GM12801 (cell line): ENCODE measurements at regions not wholly inside any gene's neighbourhood (a gene's known extent, or its start where the extent isn't known, plus 50 kb on each side); places are given as distances from the start of the nearest gene placed in this dataset.

ENCODE experiments used
- CTCF ChIP-seq: IDR thresholded peaks from one replicate; pipeline ENCODE4 v1.5.1; 2011; ENCODE audit warnings: control low read depth; ENCODE audit not compliant: insufficient read length; ENCODE audit errors: extremely low read depth

- no peak for TF ChIP-seq CTCF
These were observed 103.4 kb downstream of the TENT5C start for GRCh38 chr1:117709249-117709691.

- no peak for TF ChIP-seq CTCF
These were observed 104.9 kb downstream of the TENT5C start for GRCh38 chr1:117710710-117711109.

GRCh38 chr1:117712621-117713020 lies 106.8 kb downstream of the TENT5C start:
- TF ChIP-seq CTCF, result no peak

GRCh38 chr1:117714546-117714945 lies 108.7 kb downstream of the TENT5C start:
- TF ChIP-seq CTCF, result no peak

- TF ChIP-seq CTCF, result no peak
These were observed 113.2 kb downstream of the TENT5C start for GRCh38 chr1:117719004-117719403.

GRCh38 chr1:117732065-117732797 lies 126.4 kb downstream of the TENT5C start:
- no peak for TF ChIP-seq CTCF

GRCh38 chr1:117732956-117733355 lies 127.1 kb downstream of the TENT5C start:
- TF ChIP-seq CTCF, result no peak
